Thymus (tissue), 11 donors: ENCODE measurements at regions not wholly inside any gene's neighbourhood (a gene's known extent, or its start where the extent isn't known, plus 50 kb on each side); places are given as distances from the start of the nearest gene placed in this dataset.
"Not testable (repeated sequence)": the region's sequence is repeated elsewhere in the genome, so short reads cannot be mapped to it uniquely, and the experiment has no call there.

ENCODE experiments used
- DNase-seq, 9 donors: peaks; one replicate each; pipeline ENCODE4 v3.0.0-alpha.2; 2013; ENCODE audit warnings: low spot score in 9 of 9, low read depth in 6 of 9, missing footprints in 1 of 9
- H3K27ac ChIP-seq, 2 donors: one replicate each; pipeline ENCODE4 v1.5.1; 2013; ENCODE audit warnings: control low read depth in 1 of 2, low read depth in 1 of 2, low read length in 1 of 2, mild to moderate bottlenecking in 1 of 2, moderate library complexity in 1 of 2
- H3K27me3 ChIP-seq, 2 donors: one replicate each; pipeline ENCODE4 v1.5.1; 2013; ENCODE audit warnings: low read length in 1 of 2; ENCODE audit not compliant: control insufficient read depth in 2 of 2, insufficient read depth in 1 of 2
- H3K36me3 ChIP-seq, 2 donors: one replicate each; pipeline ENCODE4 v1.5.1; 2013; ENCODE audit warnings: low read length in 1 of 2, mild to moderate bottlenecking in 1 of 2, moderate library complexity in 1 of 2; ENCODE audit not compliant: control insufficient read depth in 2 of 2, insufficient read depth in 2 of 2
- H3K4me1 ChIP-seq, 2 donors: one replicate each; pipeline ENCODE4 v1.5.1; 2013; ENCODE audit warnings: low read length in 2 of 2; ENCODE audit not compliant: control insufficient read depth in 2 of 2, insufficient read depth in 2 of 2
- H3K4me3 ChIP-seq, 2 donors: one replicate each; pipeline ENCODE4 v1.5.1; 2013; ENCODE audit warnings: low read length in 2 of 2, control low read depth in 1 of 2, mild to moderate bottlenecking in 1 of 2
- H3K9me3 ChIP-seq, 2 donors: one replicate each; pipeline ENCODE4 v1.5.1; 2013; ENCODE audit warnings: low read length in 1 of 2, mild to moderate bottlenecking in 1 of 2; ENCODE audit not compliant: control insufficient read depth in 2 of 2, insufficient read depth in 1 of 2
- WGBS: extraction: QIAGEN DNeasy Blood & Tissue Kit; methylation state at CpG from one replicate; pipeline ENCODE4 v1.1.7; 2013; 5-methylcytosine and 5-hydroxymethylcytosine counted together
- donor health status: healthy.

- Histone ChIP-seq H3K4me3 (no peak overlapping the region), H3K36me3 (no peaks in the 10 kb centered on the region), H3K9me3 (no peaks in the 10 kb centered on the region), H3K27me3 (no peaks in the 10 kb centered on the region), H3K4me1 (no peaks in the 10 kb centered on the region), H3K27ac (no peak overlapping the region)
- no peak for DNase-seq
- WGBS, result 92% methylated on average over 1 of the region's 1 CpG
Observed at GRCh38 chr2:126952216-126952615, 53.5 kb downstream of the TEX51 start.

- Histone ChIP-seq H3K4me1 (no peaks in the 10 kb centered on the region), H3K27ac (no peak overlapping the region), H3K4me3 (no peak overlapping the region), H3K9me3 (no peaks in the 10 kb centered on the region), H3K27me3 (no peaks in the 10 kb centered on the region), H3K36me3 (no peaks in the 10 kb centered on the region)
- WGBS, result 90% methylated on average over 2 of the region's 2 CpGs
- no peak for DNase-seq
Observed at GRCh38 chr2:126953483-126953882, 54.8 kb downstream of the TEX51 start.

GRCh38 chr2:126954831-126955230, 56.1 kb downstream of the TEX51 start:
- Histone ChIP-seq H3K27me3 (no peaks in the 10 kb centered on the region), H3K36me3 (no peaks in the 10 kb centered on the region), H3K27ac (no peak overlapping the region), H3K9me3 (no peaks in the 10 kb centered on the region), H3K4me3 (no peak overlapping the region), H3K4me1 (no peaks in the 10 kb centered on the region)
- WGBS, result 14% methylated on average over 1 of the region's 1 CpG
- no peak for DNase-seq

- H3K4me3 ChIP-seq, H3K4me1 ChIP-seq, H3K27me3 ChIP-seq, H3K9me3 ChIP-seq, DNase-seq, H3K36me3 ChIP-seq, H3K27ac ChIP-seq: not testable (repeated sequence)
- whole genome bisulfite sequencing, result 77% methylated on average over 4 of the region's 4 CpGs
Observed at GRCh38 chr2:126956773-126957172, 58.1 kb downstream of the TEX51 start.

GRCh38 chr2:126963390-126963789, 64.7 kb downstream of the TEX51 start:
- H3K4me3 ChIP-seq, result no peak overlapping the region

GRCh38 chr2:126966601-126967000, 67.9 kb downstream of the TEX51 start:
- DNase-seq, result no peak

More at GRCh38 chr2:126963390-126963789, 64.7 kb downstream of the TEX51 start:
- 90% methylated on average over 5 of the region's 5 CpGs for WGBS
- Histone ChIP-seq H3K36me3 (no peaks in the 10 kb centered on the region), H3K9me3 (no peaks in the 10 kb centered on the region), H3K27me3 (no peaks in the 10 kb centered on the region), H3K27ac (no peak overlapping the region), H3K4me1 (no peaks in the 10 kb centered on the region)
- peak in 1 of 9 donors; percentile 13 for DNase-seq

GRCh38 chr2:126970583-126970982, 71.9 kb downstream of the TEX51 start:
- DNase-seq, result no peak
- H3K27ac ChIP-seq, result no peak overlapping the region
- H3K27me3 ChIP-seq, result peaks cover 2 to 35% of the 10 kb centered on the region in 2 donors
- 64% methylated on average over 3 of the region's 3 CpGs for WGBS
- H3K4me3 ChIP-seq, result no peak overlapping the region
- H3K4me1 ChIP-seq, result peaks cover 0 to 8% of the 10 kb centered on the region in 2 donors
- no peaks in the 10 kb centered on the region for H3K9me3 ChIP-seq
- H3K36me3 ChIP-seq, result no peaks in the 10 kb centered on the region

More at GRCh38 chr2:126966601-126967000, 67.9 kb downstream of the TEX51 start:
- no peak overlapping the region for H3K4me3 ChIP-seq
- WGBS, result 96% methylated on average over 1 of the region's 1 CpG
- H3K9me3 ChIP-seq, result no peaks in the 10 kb centered on the region
- no peak overlapping the region for H3K27ac ChIP-seq
- H3K36me3 ChIP-seq, result no peaks in the 10 kb centered on the region
- H3K27me3 ChIP-seq, result peaks cover 0 to 16% of the 10 kb centered on the region in 2 donors
- H3K4me1 ChIP-seq, result peaks cover 0 to under 1% of the 10 kb centered on the region in 2 donors

- H3K27me3 ChIP-seq, result peaks cover 2 to 35% of the 10 kb centered on the region in 2 donors
- peaks cover 0 to 8% of the 10 kb centered on the region in 2 donors for H3K4me1 ChIP-seq
- WGBS, result 85% methylated on average over 14 of the region's 14 CpGs
- no peaks in the 10 kb centered on the region for H3K9me3 ChIP-seq
- no peaks in the 10 kb centered on the region for H3K36me3 ChIP-seq
- DNase-seq, result no peak
- H3K4me3 ChIP-seq, result no peak overlapping the region
- no peak overlapping the region for H3K27ac ChIP-seq
Observed at GRCh38 chr2:126971162-126971480, 72.4 kb downstream of the TEX51 start.

- peak; percentile 9 to 69 (median 33) for DNase-seq
- Histone ChIP-seq H3K27me3 (peaks cover 2 to 35% of the 10 kb centered on the region in 2 donors), H3K9me3 (no peaks in the 10 kb centered on the region), H3K4me1 (peaks cover 0 to 8% of the 10 kb centered on the region in 2 donors), H3K27ac (no peak overlapping the region), H3K36me3 (no peaks in the 10 kb centered on the region), H3K4me3 (peak overlapping the region in 1 of 2 donors; percentile 16)
- 17% methylated on average over 41 of the region's 43 CpGs for WGBS
Observed at GRCh38 chr2:126971481-126972278, 73.0 kb downstream of the TEX51 start.
